GM23248 (cell line): ENCODE measurements at regions not wholly inside any gene's neighbourhood (a gene's known extent, or its start where the extent isn't known, plus 50 kb on each side); places are given as distances from the start of the nearest gene placed in this dataset.

ENCODE experiments used
- DNase-seq: peaks from one replicate; pipeline ENCODE4 v3.0.0-alpha.2; 2015
- H2AFZ ChIP-seq: fragments of 200-600 bp; sonication (generic); 2 replicates; pipeline ENCODE4 v1.6.1; 2016; ENCODE audit warnings: antibody characterized with exemption
- H3F3A ChIP-seq: fragments of 200-600 bp; sonication (generic); 2 replicates; pipeline ENCODE4 v1.6.1; 2016; ENCODE audit warnings: mild to moderate bottlenecking, antibody characterized with exemption, mixed run types; ENCODE audit not compliant: insufficient read depth
- H3K27ac ChIP-seq: fragments of 200-600 bp; sonication (generic); 2 replicates; pipeline ENCODE4 v1.5.1; 2016; ENCODE audit warnings: mild to moderate bottlenecking
- H3K27me3 ChIP-seq: fragments of 200-600 bp; sonication (generic); replicated peaks from 2 replicates; pipeline ENCODE4 v1.6.1; 2016; ENCODE audit warnings: mild to moderate bottlenecking; ENCODE audit not compliant: insufficient read depth
- H3K36me3 ChIP-seq: fragments of 200-600 bp; sonication (generic); 2 replicates; pipeline ENCODE4 v1.6.1; 2016; ENCODE audit warnings: low read depth, mild to moderate bottlenecking
- H3K4me1 ChIP-seq: fragments of 200-600 bp; sonication (generic); 2 replicates; pipeline ENCODE4 v1.6.1; 2016; ENCODE audit warnings: mild to moderate bottlenecking; ENCODE audit not compliant: insufficient read depth
- H3K4me2 ChIP-seq: fragments of 200-600 bp; sonication (generic); one replicate; pipeline ENCODE4 v1.6.1; 2016; ENCODE audit warnings: mild to moderate bottlenecking; ENCODE audit not compliant: unreplicated experiment
- H3K4me3 ChIP-seq: fragments of 200-600 bp; sonication (generic); 2 replicates; pipeline ENCODE4 v1.5.1; 2016; ENCODE audit warnings: mild to moderate bottlenecking
- H3K79me2 ChIP-seq: fragments of 200-600 bp; sonication (generic); 2 replicates; pipeline ENCODE4 v1.6.1; 2016; ENCODE audit warnings: mild to moderate bottlenecking; ENCODE audit not compliant: insufficient read depth
- H3K9ac ChIP-seq: fragments of 200-600 bp; sonication (generic); 2 replicates; pipeline ENCODE4 v1.6.1; 2016; ENCODE audit warnings: mild to moderate bottlenecking
- H3K9me2 ChIP-seq: fragments of 200-600 bp; sonication (generic); 2 replicates; pipeline ENCODE4 v1.6.1; 2016; ENCODE audit warnings: mixed run types, mild to moderate bottlenecking, moderate library complexity; ENCODE audit not compliant: insufficient read depth
- H3K9me3 ChIP-seq: fragments of 200-600 bp; sonication (generic); one replicate; pipeline ENCODE4 v1.6.1; 2017; ENCODE audit warnings: low read depth
- H4K20me1 ChIP-seq: fragments of 200-600 bp; sonication (generic); 2 replicates; pipeline ENCODE4 v1.6.0; 2016; ENCODE audit not compliant: insufficient read depth
- EZH2 ChIP-seq: fragments of 200-600 bp; sonication (generic); IDR thresholded peaks from 2 replicates; pipeline ENCODE4 v1.6.1; 2018; ENCODE audit warnings: antibody characterized with exemption, mild to moderate bottlenecking; ENCODE audit not compliant: insufficient read depth, poor library complexity, severe bottlenecking
- EZH2phosphoT487 ChIP-seq: fragments of 200-600 bp; sonication (generic); IDR thresholded peaks from 2 replicates; pipeline ENCODE4 v1.6.1; 2018; ENCODE audit warnings: antibody characterized with exemption, moderate library complexity, mild to moderate bottlenecking, low read depth; ENCODE audit not compliant: insufficient read depth
- WGBS, 2 experiments: methylation state at CpG; one replicate each; pipeline ENCODE4 v1.1.6; 2015 to 2017; ENCODE audit warnings: low lambda C conversion rate in 2 of 2, low coverage in 1 of 2; ENCODE audit errors: missing lambda C conversion rate in 2 of 2; 5-methylcytosine and 5-hydroxymethylcytosine counted together
- in situ Hi-C: fragments of 300-500 bp; cut with MboI; formaldehyde crosslinking; loops from 2 replicates; pipeline ENCODE4 v1.15.0; 2020

DNA sequence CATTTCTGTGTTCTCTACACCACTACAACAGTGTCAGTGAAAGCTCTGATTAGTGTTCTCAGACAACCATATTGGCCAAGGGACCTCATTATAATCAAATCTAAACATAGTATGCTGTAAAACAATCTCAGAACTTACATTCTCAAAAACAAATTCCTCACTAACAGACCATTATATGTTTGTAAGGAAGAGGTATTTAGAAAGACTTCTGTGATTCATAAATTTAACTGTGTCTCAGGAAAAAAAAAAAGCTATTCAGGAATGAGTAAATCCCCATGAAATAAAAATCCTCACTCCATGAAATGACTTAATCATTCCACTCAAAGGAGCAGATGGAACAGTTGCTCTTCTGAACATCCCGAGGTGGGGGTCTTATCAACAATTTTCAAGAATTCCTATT is 413.0 kb downstream of the CDH2 start:
- no peaks in the 10 kb centered on the region for H3K9me2 ChIP-seq
- H3F3A ChIP-seq, result no peaks in the 10 kb centered on the region
- H3K36me3 ChIP-seq, result no peaks in the 10 kb centered on the region
- WGBS, 2 experiments, result 0 to 2% methylated on average over 1 of the region's 1 CpG
- TF ChIP-seq EZH2 (no peak), EZH2phosphoT487 (no peak)
- no peaks in the 10 kb centered on the region for H3K4me1 ChIP-seq
- H4K20me1 ChIP-seq, result no peaks in the 10 kb centered on the region
- no peak overlapping the region for H3K4me3 ChIP-seq
- H3K9ac ChIP-seq, result no peak overlapping the region
- in situ Hi-C loops, result no loop called here
- H3K4me2 ChIP-seq, result no peak overlapping the region
- H2AFZ ChIP-seq, result no peak overlapping the region
- peak; percentile 15 for DNase-seq
- peaks cover 27% of the 10 kb centered on the region for H3K27me3 ChIP-seq
- no peak overlapping the region for H3K27ac ChIP-seq
- no peaks in the 10 kb centered on the region for H3K9me3 ChIP-seq
- H3K79me2 ChIP-seq, result no peaks in the 10 kb centered on the region

DNA sequence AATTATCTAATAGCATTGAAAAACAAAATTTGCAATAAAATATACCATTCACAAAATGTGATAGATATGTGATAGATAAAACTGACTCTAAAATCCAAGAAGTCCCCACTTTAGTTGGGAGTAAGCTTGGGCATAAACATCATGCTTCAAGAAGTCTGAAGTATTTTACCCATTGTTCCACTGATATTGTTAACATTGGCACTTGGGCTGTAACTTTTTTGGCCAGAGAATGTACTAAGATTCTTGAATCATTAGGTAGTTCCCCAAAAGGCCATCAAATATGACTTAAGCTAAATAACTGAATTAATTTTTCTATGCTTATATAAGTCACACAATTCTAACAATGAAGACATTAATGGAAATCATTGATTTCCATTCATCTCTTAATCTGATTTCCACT is 413.6 kb downstream of the CDH2 start:
- H3K9ac ChIP-seq, result no peak overlapping the region
- TF ChIP-seq EZH2phosphoT487 (no peak), EZH2 (no peak)
- H3K79me2 ChIP-seq, result no peaks in the 10 kb centered on the region
- no peaks in the 10 kb centered on the region for H4K20me1 ChIP-seq
- peaks cover 27% of the 10 kb centered on the region for H3K27me3 ChIP-seq
- no peak overlapping the region for H3K27ac ChIP-seq
- H2AFZ ChIP-seq, result no peak overlapping the region
- no peak overlapping the region for H3K4me3 ChIP-seq
- no peaks in the 10 kb centered on the region for H3K4me1 ChIP-seq
- no peak overlapping the region for H3K4me2 ChIP-seq
- no peak for DNase-seq
- in situ Hi-C loops, result no loop called here
- no peaks in the 10 kb centered on the region for H3F3A ChIP-seq
- H3K36me3 ChIP-seq, result no peaks in the 10 kb centered on the region
- H3K9me3 ChIP-seq, result no peaks in the 10 kb centered on the region
- H3K9me2 ChIP-seq, result no peaks in the 10 kb centered on the region

DNA sequence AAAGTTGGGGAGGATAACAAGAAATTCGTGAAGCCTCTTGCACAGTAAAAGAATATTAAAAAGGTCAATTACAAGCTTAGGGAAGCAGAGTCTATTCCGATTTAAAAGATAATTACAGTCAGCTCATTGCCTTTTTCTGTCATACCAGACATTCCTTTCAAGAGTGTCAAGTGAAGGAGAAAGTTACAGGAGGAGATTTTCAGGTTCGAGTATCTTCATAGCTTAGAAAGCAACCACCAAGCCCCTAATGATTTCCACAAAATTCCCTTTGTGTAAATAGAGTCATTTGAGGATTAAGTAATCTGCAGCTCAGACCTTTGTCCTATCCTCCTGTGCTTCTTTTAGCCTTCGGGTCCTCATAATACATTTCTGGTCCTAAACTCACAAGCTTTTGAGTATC is 414.9 kb downstream of the CDH2 start:
- in situ Hi-C loops, result no loop called here
- DNase-seq, result no peak
- TF ChIP-seq EZH2 (no peak), EZH2phosphoT487 (no peak)
- Histone ChIP-seq H3F3A (no peaks in the 10 kb centered on the region), H3K79me2 (no peaks in the 10 kb centered on the region), H3K4me2 (no peak overlapping the region), H3K36me3 (no peaks in the 10 kb centered on the region), H3K27me3 (peaks cover 26% of the 10 kb centered on the region), H3K9ac (no peak overlapping the region), H3K9me2 (no peaks in the 10 kb centered on the region), H3K4me3 (no peak overlapping the region), H3K4me1 (no peaks in the 10 kb centered on the region), H3K9me3 (no peaks in the 10 kb centered on the region), H3K27ac (no peak overlapping the region), H2AFZ (no peak overlapping the region), H4K20me1 (no peaks in the 10 kb centered on the region)
- WGBS, 2 experiments, result 18 to 24% methylated on average over 4 of the region's 4 CpGs

DNA sequence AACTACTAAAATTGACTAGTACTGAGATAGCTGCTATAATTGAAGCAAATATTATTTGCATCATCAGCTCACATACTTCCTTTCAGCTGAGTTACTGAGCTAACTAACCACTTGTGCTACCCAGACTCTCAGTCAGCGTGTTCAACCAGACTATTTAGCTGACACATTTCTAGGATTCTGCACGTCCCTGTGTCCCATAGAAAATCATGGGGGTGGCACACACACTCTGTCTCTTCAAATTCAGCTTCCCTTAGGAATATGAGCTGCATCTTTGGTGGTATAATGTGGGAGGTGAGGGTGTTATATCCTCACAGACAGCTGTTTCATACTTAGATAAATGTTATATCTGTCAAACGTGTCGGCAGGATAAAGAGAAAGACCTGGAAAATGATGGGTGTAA is 424.0 kb downstream of the CDH2 start:
- no peak overlapping the region for H3K4me3 ChIP-seq
- H3F3A ChIP-seq, result no peaks in the 10 kb centered on the region
- no peaks in the 10 kb centered on the region for H3K79me2 ChIP-seq
- H3K9ac ChIP-seq, result no peak overlapping the region
- no peaks in the 10 kb centered on the region for H3K4me1 ChIP-seq
- no peak overlapping the region for H2AFZ ChIP-seq
- no peak overlapping the region for H3K27ac ChIP-seq
- no peak for TF ChIP-seq EZH2phosphoT487
- no peak for TF ChIP-seq EZH2
- no peaks in the 10 kb centered on the region; the same call in 1 of the 2 replicates for H4K20me1 ChIP-seq
- 10 to 20% methylated on average over 4 of the region's 4 CpGs for WGBS, 2 experiments
- peaks cover 72% of the 10 kb centered on the region for H3K27me3 ChIP-seq
- H3K36me3 ChIP-seq, result no peaks in the 10 kb centered on the region
- no peak for DNase-seq
- no peaks in the 10 kb centered on the region for H3K9me3 ChIP-seq
- H3K9me2 ChIP-seq, result no peaks in the 10 kb centered on the region
- no peak overlapping the region for H3K4me2 ChIP-seq
- in situ Hi-C loops, result loop anchor here (10.0 kb wide), 1 partner anchor 138 kb away; no protein-coding TSS in a partner anchor

DNA sequence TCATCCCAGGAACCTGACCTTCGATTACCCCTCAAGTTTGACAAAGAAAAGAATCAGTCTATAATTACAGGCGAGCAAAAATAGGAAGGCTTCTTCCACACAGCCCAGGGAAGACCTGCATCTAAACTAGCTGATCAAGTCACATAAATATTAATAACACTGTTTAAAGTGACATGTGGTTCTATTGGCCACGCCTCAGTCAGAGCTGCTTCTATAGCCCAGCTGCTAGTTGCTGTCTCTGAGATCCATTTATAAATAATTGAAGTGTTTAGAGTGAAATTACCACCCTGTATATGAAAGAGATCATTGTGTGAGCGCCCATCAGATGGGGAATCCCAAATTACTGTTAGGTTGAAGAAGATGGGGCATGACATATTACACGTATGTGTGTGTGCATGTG is 426.0 kb downstream of the CDH2 start:
- Histone ChIP-seq H4K20me1 (no peaks in the 10 kb centered on the region; the same call in 1 of the 2 replicates), H3K4me3 (no peak overlapping the region), H3K27me3 (peaks cover 58% of the 10 kb centered on the region), H3K36me3 (no peaks in the 10 kb centered on the region), H3K9me3 (no peaks in the 10 kb centered on the region), H3K9ac (no peak overlapping the region), H3K27ac (no peak overlapping the region), H3F3A (no peaks in the 10 kb centered on the region), H3K79me2 (no peaks in the 10 kb centered on the region), H3K4me2 (no peak overlapping the region), H3K4me1 (no peaks in the 10 kb centered on the region), H2AFZ (no peak overlapping the region), H3K9me2 (no peaks in the 10 kb centered on the region)
- no peak for DNase-seq
- WGBS, 2 experiments, result 9 to 12% methylated on average over 5 of the region's 5 CpGs
- TF ChIP-seq EZH2phosphoT487 (no peak), EZH2 (no peak)
- in situ Hi-C loops, result loop anchor here (10.0 kb wide), 1 partner anchor 136 kb away; no protein-coding TSS in a partner anchor
